Testis (tissue), 2 donors: ENCODE measurements at regions not wholly inside any gene's neighbourhood (a gene's known extent, or its start where the extent isn't known, plus 50 kb on each side); places are given as distances from the start of the nearest gene placed in this dataset.

ENCODE experiments used
- DNase-seq: peaks from one replicate; pipeline ENCODE4 v3.0.0-alpha.2; 2019
- H3K27ac ChIP-seq, 2 donors: fragments of 200-600 bp; sonication (generic); one replicate each; pipeline ENCODE4 v1.5.1; 2019
- H3K27me3 ChIP-seq: fragments of 200-600 bp; sonication (generic); one replicate; pipeline ENCODE4 v1.5.1; 2019
- H3K36me3 ChIP-seq: fragments of 200-600 bp; sonication (generic); one replicate; pipeline ENCODE4 v1.5.1; 2017; ENCODE audit warnings: low read depth; ENCODE audit errors: missing control alignments
- H3K4me1 ChIP-seq: fragments of 200-600 bp; sonication (generic); one replicate; pipeline ENCODE4 v1.5.1; 2019
- H3K4me3 ChIP-seq, 2 donors: fragments of 200-600 bp; sonication (generic); one replicate each; pipeline ENCODE4 v1.5.1; 2017 to 2019
- H3K9me3 ChIP-seq: fragments of 200-600 bp; sonication (generic); one replicate; pipeline ENCODE4 v1.5.1; 2017
- POLR2A ChIP-seq: fragments of 450-650 bp; IDR thresholded peaks from one replicate; pipeline ENCODE4 v1.6.1; 2017; ENCODE audit warnings: antibody characterized with exemption, mild to moderate bottlenecking, moderate library complexity
- WGBS, 2 donors: methylation state at CpG; one replicate each; pipeline ENCODE4 v1.1.5; 2018; 5-methylcytosine and 5-hydroxymethylcytosine counted together
- intact Hi-C: fragments of 100-400 bp; cut with DNase I; formaldehyde crosslinking; loops from one replicate; pipeline ENCODE4 v1.15.1; 2023; ENCODE audit warnings: low total_unique reads
- TF ChIP-seq, protein P1 (sequence below), 3 experiments: fragments of 450-650 bp in 2 of 3; fragments of 200-600 bp in 1 of 3; sonication (generic) in 1 of 3; IDR thresholded peaks; one replicate each; pipeline ENCODE4 v1.5.1; 2016 to 2019; ENCODE audit warnings: antibody characterized with exemption in 3 of 3, mild to moderate bottlenecking in 2 of 3, moderate library complexity in 1 of 3

DNA sequence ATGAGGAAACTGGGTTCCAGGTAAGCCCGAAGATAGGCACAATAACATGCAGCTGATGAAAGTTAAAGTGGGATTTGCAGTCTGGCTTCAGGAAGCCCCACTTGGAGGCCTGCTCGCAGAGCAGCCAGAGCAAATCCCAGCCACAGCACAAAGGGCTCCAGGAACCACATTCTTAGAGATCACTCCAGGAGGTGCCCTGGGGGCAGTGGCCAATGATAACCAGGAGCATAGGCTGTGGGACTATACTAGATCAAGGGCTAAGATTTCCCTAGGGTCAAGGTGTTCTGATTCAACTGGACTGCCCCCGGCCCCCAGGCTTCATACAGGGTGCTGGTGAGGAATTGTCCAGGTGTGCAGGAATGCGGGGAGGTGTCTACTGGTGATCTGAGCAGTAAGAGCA lies 133.9 kb upstream of the PTPRT start:
- intact Hi-C loops = no loop called here
- no peak for DNase-seq
- H3K36me3 ChIP-seq = no peaks in the 10 kb centered on the region
- H3K4me1 ChIP-seq = no peaks in the 10 kb centered on the region
- H3K27me3 ChIP-seq = no peaks in the 10 kb centered on the region
- H3K9me3 ChIP-seq = no peaks in the 10 kb centered on the region
- no peak overlapping the region for H3K4me3 ChIP-seq
- no peak overlapping the region for H3K27ac ChIP-seq
- TF ChIP-seq, protein P1, sequence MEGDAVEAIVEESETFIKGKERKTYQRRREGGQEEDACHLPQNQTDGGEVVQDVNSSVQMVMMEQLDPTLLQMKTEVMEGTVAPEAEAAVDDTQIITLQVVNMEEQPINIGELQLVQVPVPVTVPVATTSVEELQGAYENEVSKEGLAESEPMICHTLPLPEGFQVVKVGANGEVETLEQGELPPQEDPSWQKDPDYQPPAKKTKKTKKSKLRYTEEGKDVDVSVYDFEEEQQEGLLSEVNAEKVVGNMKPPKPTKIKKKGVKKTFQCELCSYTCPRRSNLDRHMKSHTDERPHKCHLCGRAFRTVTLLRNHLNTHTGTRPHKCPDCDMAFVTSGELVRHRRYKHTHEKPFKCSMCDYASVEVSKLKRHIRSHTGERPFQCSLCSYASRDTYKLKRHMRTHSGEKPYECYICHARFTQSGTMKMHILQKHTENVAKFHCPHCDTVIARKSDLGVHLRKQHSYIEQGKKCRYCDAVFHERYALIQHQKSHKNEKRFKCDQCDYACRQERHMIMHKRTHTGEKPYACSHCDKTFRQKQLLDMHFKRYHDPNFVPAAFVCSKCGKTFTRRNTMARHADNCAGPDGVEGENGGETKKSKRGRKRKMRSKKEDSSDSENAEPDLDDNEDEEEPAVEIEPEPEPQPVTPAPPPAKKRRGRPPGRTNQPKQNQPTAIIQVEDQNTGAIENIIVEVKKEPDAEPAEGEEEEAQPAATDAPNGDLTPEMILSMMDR (IDR thresholded peaks at IDR 0.05) = no peak
- no peak for TF ChIP-seq POLR2A
- 88 to 89% methylated on average over 3 to 4 of the region's 4 CpGs for WGBS, 2 donors

DNA sequence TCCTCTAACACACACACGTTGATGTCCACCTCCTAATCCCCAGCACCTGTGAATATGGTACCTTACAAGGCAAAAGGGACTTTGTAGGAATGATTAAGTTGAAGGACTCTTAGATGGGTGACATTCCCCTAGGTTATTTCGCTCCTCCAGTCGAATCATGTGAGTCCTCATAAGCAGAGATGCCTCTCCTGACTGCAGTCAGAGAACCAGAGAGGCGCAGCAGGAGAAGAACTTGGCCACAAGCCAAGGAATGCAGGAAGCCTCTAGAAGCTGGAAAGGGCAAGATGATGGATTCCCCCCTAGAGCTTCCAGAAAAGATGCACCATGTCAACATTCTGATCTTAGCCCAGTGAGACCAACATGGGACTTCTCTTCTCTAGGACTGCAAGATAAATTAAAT lies 133.1 kb upstream of the PTPRT start:
- Histone ChIP-seq H3K36me3 (no peaks in the 10 kb centered on the region), H3K27me3 (no peaks in the 10 kb centered on the region), H3K27ac (no peak overlapping the region), H3K9me3 (no peaks in the 10 kb centered on the region), H3K4me1 (no peaks in the 10 kb centered on the region), H3K4me3 (no peak overlapping the region)
- no peak for TF ChIP-seq POLR2A
- TF ChIP-seq, protein P1 (IDR thresholded peaks at IDR 0.05) = no peak
- intact Hi-C loops = no loop called here
- peak; percentile 50 for DNase-seq
- WGBS, 2 donors = 66 to 73% methylated on average over 3 to 4 of the region's 4 CpGs

DNA sequence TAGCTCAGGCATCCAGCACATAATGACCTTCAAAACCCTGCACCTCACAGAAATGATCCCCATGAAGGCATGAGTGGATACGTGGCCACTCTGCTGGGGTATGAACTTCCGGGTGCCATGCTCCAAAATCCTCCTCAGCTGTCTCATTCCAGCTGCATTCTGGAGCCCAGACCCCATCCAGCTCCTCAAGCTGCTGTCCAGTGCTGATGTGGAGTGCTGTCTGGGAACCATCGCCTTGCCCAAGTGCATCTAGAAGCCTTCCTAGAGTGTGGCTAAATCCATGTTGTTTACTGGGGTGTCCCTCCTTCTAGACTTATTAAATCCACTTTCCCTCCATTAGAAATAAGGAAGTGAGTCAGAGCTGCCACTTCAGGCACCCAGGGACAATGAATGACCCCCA lies 130.8 kb upstream of the PTPRT start:
- Histone ChIP-seq H3K27ac (no peak overlapping the region), H3K27me3 (no peaks in the 10 kb centered on the region), H3K4me1 (no peaks in the 10 kb centered on the region), H3K9me3 (no peaks in the 10 kb centered on the region), H3K36me3 (no peaks in the 10 kb centered on the region), H3K4me3 (no peak overlapping the region)
- 54 to 80% methylated on average over 3 of the region's 3 CpGs for WGBS, 2 donors
- intact Hi-C loops = no loop called here
- TF ChIP-seq, protein P1 (IDR thresholded peaks at IDR 0.05) = no peak
- no peak for TF ChIP-seq POLR2A
- DNase-seq = no peak

DNA sequence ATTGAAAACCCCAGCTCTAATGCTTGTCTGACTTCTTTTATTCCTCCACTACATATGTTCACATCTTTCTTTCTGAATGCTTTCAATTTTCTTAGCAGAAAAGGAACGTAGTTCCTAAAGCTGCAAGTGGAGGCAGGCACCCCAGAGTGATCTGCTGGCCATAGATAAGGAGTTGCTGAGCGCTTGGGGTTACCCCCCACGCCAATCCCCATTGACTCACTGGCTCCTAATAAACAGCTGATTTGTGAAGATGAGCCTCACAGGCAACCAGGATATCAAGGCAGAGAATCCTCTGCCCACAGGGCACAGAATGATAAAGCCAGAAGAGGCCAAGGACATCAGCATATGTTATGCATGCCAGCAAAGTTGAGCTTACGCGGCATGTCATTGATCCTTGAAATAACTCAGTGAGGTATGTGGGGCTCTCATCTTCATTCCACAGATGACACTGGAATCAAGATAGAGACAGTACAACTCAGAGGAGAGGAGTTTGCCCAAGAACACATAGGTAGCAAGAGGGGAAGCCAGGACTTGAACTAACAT lies 129.1 kb upstream of the PTPRT start:
- intact Hi-C loops = no loop called here
- no peak for DNase-seq

DNA sequence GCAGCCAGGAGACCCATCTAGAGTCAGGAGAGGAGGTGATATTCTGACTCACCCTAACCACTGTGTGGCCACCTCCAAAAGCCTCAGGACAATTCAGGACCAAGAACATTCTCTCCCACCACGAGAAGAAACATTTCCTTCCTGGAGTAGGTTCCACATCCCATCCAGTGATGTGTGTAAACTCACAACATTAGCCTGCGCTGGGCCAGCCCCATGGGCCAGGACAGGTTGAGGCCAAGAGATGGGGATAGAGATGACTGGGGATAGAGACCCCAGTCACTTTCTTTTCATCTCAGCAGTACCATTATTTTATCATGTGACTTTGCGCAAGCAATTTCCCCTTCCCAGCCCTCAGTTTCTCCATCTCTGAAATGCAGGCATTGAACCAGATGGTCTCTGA lies 126.6 kb upstream of the PTPRT start:
- no peaks in the 10 kb centered on the region for H3K36me3 ChIP-seq
- H3K9me3 ChIP-seq = no peaks in the 10 kb centered on the region
- TF ChIP-seq POLR2A = no peak
- TF ChIP-seq, protein P1 (IDR thresholded peaks at IDR 0.05) = no peak
- no peaks in the 10 kb centered on the region for H3K4me1 ChIP-seq
- 81 to 82% methylated on average over 3 of the region's 3 CpGs for WGBS, 2 donors
- H3K27me3 ChIP-seq = no peaks in the 10 kb centered on the region
- DNase-seq = no peak
- intact Hi-C loops = no loop called here
- H3K27ac ChIP-seq = no peak overlapping the region
- H3K4me3 ChIP-seq = no peak overlapping the region

More for the DNA sequence above, 129.1 kb upstream of the PTPRT start:
- H3K4me3 ChIP-seq = no peak overlapping the region
- H3K4me1 ChIP-seq = no peaks in the 10 kb centered on the region
- no peaks in the 10 kb centered on the region for H3K36me3 ChIP-seq
- no peak overlapping the region for H3K27ac ChIP-seq
- WGBS, 2 donors = 51 to 60% methylated on average over 5 of the region's 5 CpGs
- TF ChIP-seq, protein P1 (IDR thresholded peaks at IDR 0.05) = no peak
- no peak for TF ChIP-seq POLR2A
- no peaks in the 10 kb centered on the region for H3K9me3 ChIP-seq
- H3K27me3 ChIP-seq = no peaks in the 10 kb centered on the region
